H1 (cell line): ENCODE measurements at regions not wholly inside any gene's neighbourhood (a gene's known extent, or its start where the extent isn't known, plus 50 kb on each side); places are given as distances from the start of the nearest gene placed in this dataset.

Experiments
- CTCF ChIA-PET: fragments of 300-600 bp; sonication (Branson Sonifier 250); formaldehyde crosslinking; loops from one replicate; lab custom pipeline; 2021; ENCODE audit not compliant: partially characterized antibody; lab: Charles Lee
- POLR2A ChIA-PET: fragments of 300-600 bp; sonication (Branson Sonifier 250); formaldehyde crosslinking; loops from one replicate; lab custom pipeline; 2021; ENCODE audit warnings: inconsistent platforms; ENCODE audit not compliant: partially characterized antibody; lab: Charles Lee
- DNase-seq, 2 experiments: peaks; one replicate each; pipeline versions ENCODE4 v3.0.0 to v3.0.0-alpha.2; 2010 to 2022; ENCODE audit warnings: low spot score in 2 of 2, low read depth in 1 of 2, mixed read lengths in 1 of 2
- FAIRE-seq: peaks from 2 replicates; lab custom pipeline; 2011; peaks lifted over from hg19 to GRCh38; lab: Jason Lieb, UNC
- H2AFZ ChIP-seq: 2 replicates; pipeline ENCODE4 v1.8.1; 2012; ENCODE audit warnings: low read length, inconsistent platforms
- H2AK5ac ChIP-seq: 2 replicates; pipeline ENCODE4 v1.6.1; 2013; ENCODE audit warnings: low read depth, low read length
- H2BK120ac ChIP-seq: replicated peaks from 2 replicates; pipeline ENCODE3; 2013; ENCODE audit warnings: low read depth, low read length, inconsistent platforms
- H2BK12ac ChIP-seq: 2 replicates; pipeline ENCODE4 v1.6.1; 2013; ENCODE audit warnings: low read depth, low read length
- H2BK15ac ChIP-seq: 2 replicates; pipeline ENCODE4 v1.6.1; 2013; ENCODE audit warnings: low read length
- H2BK20ac ChIP-seq: 2 replicates; pipeline ENCODE4 v1.6.1; 2013; ENCODE audit warnings: low read length
- H2BK5ac ChIP-seq: 2 replicates; pipeline ENCODE4 v1.6.1; 2013; ENCODE audit warnings: low read depth, low read length
- H3K14ac ChIP-seq: 2 replicates; pipeline ENCODE4 v1.6.1; 2013; ENCODE audit warnings: inconsistent platforms; ENCODE audit not compliant: insufficient read length
- H3K18ac ChIP-seq: 2 replicates; pipeline ENCODE4 v1.6.1; 2013; ENCODE audit warnings: low read length; ENCODE audit errors: extremely low read depth
- H3K23ac ChIP-seq: 2 replicates; pipeline ENCODE4 v1.6.1; 2013; ENCODE audit warnings: inconsistent platforms; ENCODE audit not compliant: insufficient read length
- H3K23me2 ChIP-seq: 2 replicates; pipeline ENCODE4 v1.6.1; 2013; ENCODE audit warnings: low read depth, low read length
- H3K27ac ChIP-seq: 2 replicates; pipeline ENCODE4 v1.6.1; 2011; ENCODE audit warnings: low read depth, low read length, inconsistent platforms
- H3K27me3 ChIP-seq, 4 experiments: replicated peaks in 1 of 4; 1 replicate in 1 of 4; 2 replicates in 3 of 4; pipeline versions ENCODE4 v1.6.1 to v1.8.1; 2011 to 2013; ENCODE audit warnings: low read length in 3 of 4, mild to moderate bottlenecking in 3 of 4, inconsistent platforms in 2 of 4, mixed read lengths in 2 of 4, moderate library complexity in 1 of 4; ENCODE audit not compliant: control insufficient read depth in 3 of 4, insufficient read depth in 3 of 4; ENCODE audit errors: extremely low read depth in 1 of 4
- H3K36me3 ChIP-seq, 4 experiments: 2 replicates each; pipeline versions ENCODE4 v1.6.1 to v1.8.1; 2011 to 2013; ENCODE audit warnings: mild to moderate bottlenecking in 4 of 4, low read length in 3 of 4, moderate library complexity in 2 of 4, control low read depth in 1 of 4, inconsistent platforms in 1 of 4; ENCODE audit not compliant: insufficient read depth in 4 of 4, control insufficient read depth in 2 of 4
- H3K4ac ChIP-seq: replicated peaks from 2 replicates; pipeline ENCODE3; 2013; ENCODE audit warnings: low read length, low read depth, mixed read lengths, inconsistent platforms; ENCODE audit not compliant: insufficient read length
- H3K4me1 ChIP-seq, 4 experiments: replicated peaks in 1 of 4; 1 replicate in 1 of 4; 2 replicates in 3 of 4; pipeline versions ENCODE4 v1.6.1 to v1.8.1; 2011 to 2013; ENCODE audit warnings: low read length in 3 of 4, inconsistent platforms in 2 of 4, mixed read lengths in 1 of 4; ENCODE audit not compliant: insufficient read depth in 4 of 4, control insufficient read depth in 3 of 4
- H3K4me2 ChIP-seq, 2 experiments: 2 replicates each; pipeline versions ENCODE4 v1.6.1 to v1.8.1; 2011 to 2013; ENCODE audit warnings: low read depth in 2 of 2, low read length in 2 of 2, control low read depth in 1 of 2, inconsistent platforms in 1 of 2, mild to moderate bottlenecking in 1 of 2; ENCODE audit not compliant: insufficient read depth in 1 of 2
- H3K4me3 ChIP-seq, 4 experiments: fragments of 200-600, 300-600 bp in 1 of 4; sonication (generic), shearing (Covaris generic), sonication (Bioruptor Twin) in 1 of 4; 2 replicates each; pipeline versions ENCODE4 v1.5.1 to v1.8.1; 2011 to 2016; ENCODE audit warnings: low read length in 4 of 4, low read depth in 3 of 4, control low read depth in 2 of 4, inconsistent platforms in 2 of 4, mild to moderate bottlenecking in 2 of 4, mixed read lengths in 1 of 4, moderate library complexity in 1 of 4; ENCODE audit not compliant: insufficient read depth in 2 of 4; ENCODE audit errors: extremely low read depth in 1 of 4
- H3K56ac ChIP-seq: replicated peaks from 2 replicates; pipeline ENCODE3; 2013; ENCODE audit warnings: low read depth, mild to moderate bottlenecking, mixed read lengths, low read length, inconsistent platforms; ENCODE audit not compliant: insufficient read length
- H3K79me1 ChIP-seq: 2 replicates; pipeline ENCODE4 v1.6.1; 2013; ENCODE audit warnings: low read depth, low read length, control low read depth
- H3K79me2 ChIP-seq, 2 experiments: 2 replicates each; pipeline versions ENCODE4 v1.6.1 to v1.8.1; 2012 to 2013; ENCODE audit warnings: low read length in 2 of 2, mild to moderate bottlenecking in 2 of 2, inconsistent platforms in 1 of 2; ENCODE audit not compliant: insufficient read depth in 2 of 2, control insufficient read depth in 1 of 2
- H3K9ac ChIP-seq, 4 experiments: replicated peaks in 1 of 4; 1 replicate in 1 of 4; 2 replicates in 3 of 4; pipeline versions ENCODE4 v1.6.1 to v1.8.1; 2011 to 2013; ENCODE audit warnings: low read depth in 3 of 4, low read length in 3 of 4, control low read depth in 2 of 4, mild to moderate bottlenecking in 2 of 4, moderate library complexity in 2 of 4, inconsistent platforms in 1 of 4; ENCODE audit errors: extremely low read depth in 1 of 4
- H3K9me3 ChIP-seq, 2 experiments: 2 replicates each; pipeline versions ENCODE4 v1.6.1 to v1.8.1; 2012 to 2013; ENCODE audit warnings: mild to moderate bottlenecking in 2 of 2, moderate library complexity in 2 of 2, control low read depth in 1 of 2, inconsistent platforms in 1 of 2, low read depth in 1 of 2, low read length in 1 of 2, mixed read lengths in 1 of 2; ENCODE audit not compliant: insufficient read depth in 2 of 2
- H4K20me1 ChIP-seq, 2 experiments: replicated peaks in 1 of 2; 2 replicates each; pipeline versions ENCODE3 to v1.8.1; 2011 to 2013; ENCODE audit warnings: inconsistent platforms in 2 of 2, low read length in 2 of 2, mild to moderate bottlenecking in 1 of 2; ENCODE audit not compliant: insufficient read depth in 2 of 2, control insufficient read depth in 1 of 2
- H4K5ac ChIP-seq: 2 replicates; pipeline ENCODE4 v1.6.1; 2013; ENCODE audit warnings: low read length, low read depth, mixed read lengths, inconsistent platforms; ENCODE audit not compliant: insufficient read length
- H4K8ac ChIP-seq: 2 replicates; pipeline ENCODE4 v1.8.0; 2013; ENCODE audit warnings: mild to moderate bottlenecking, moderate library complexity, low read length, inconsistent platforms; ENCODE audit not compliant: insufficient read depth; ENCODE audit errors: extremely low read depth
- H4K91ac ChIP-seq: replicated peaks from 2 replicates; pipeline ENCODE3; 2013; ENCODE audit warnings: low read length, mixed read lengths, inconsistent platforms; ENCODE audit not compliant: insufficient read length
- CREB1 ChIP-seq: IDR thresholded peaks from 2 replicates; pipeline ENCODE4 v1.6.1; 2012; ENCODE audit warnings: inconsistent platforms
- KDM5A ChIP-seq: fragments of 200-600 bp; IDR thresholded peaks from 2 replicates; pipeline ENCODE4 v1.7.1; 2012; ENCODE audit warnings: mild to moderate bottlenecking, low read length, inconsistent platforms, mixed read lengths
- MAFK ChIP-seq: IDR thresholded peaks from 2 replicates; pipeline ENCODE4 v1.6.1; 2012; ENCODE audit warnings: low read depth, mild to moderate bottlenecking, improper control_type of control experiment, low read length
- NANOG ChIP-seq: IDR thresholded peaks from 2 replicates; pipeline ENCODE4 v1.6.1; 2011; ENCODE audit warnings: low read length, low read depth, mild to moderate bottlenecking, inconsistent platforms; ENCODE audit not compliant: insufficient read depth, poor library complexity, severe bottlenecking
- POLR2A ChIP-seq, 2 experiments: IDR thresholded peaks; 1 replicate in 1 of 2; 2 replicates in 1 of 2; pipeline ENCODE4 v1.6.1; 2011; ENCODE audit warnings: low read depth in 2 of 2, low read length in 2 of 2, mild to moderate bottlenecking in 2 of 2; ENCODE audit errors: control extremely low read depth in 1 of 2
- RAD21 ChIP-seq, 2 experiments: IDR thresholded peaks in 1 of 2; conservative IDR thresholded peaks in 1 of 2; 2 replicates each; pipeline ENCODE4 v1.6.1; 2011; ENCODE audit warnings: low read depth in 2 of 2, low read length in 2 of 2, improper control_type of control experiment in 1 of 2, inconsistent platforms in 1 of 2, mild to moderate bottlenecking in 1 of 2, moderate library complexity in 1 of 2
- RFX5 ChIP-seq: IDR thresholded peaks from 2 replicates; pipeline ENCODE4 v1.6.1; 2011; ENCODE audit warnings: low read depth, low read length, improper control_type of control experiment, borderline replicate concordance
- SAP30 ChIP-seq: fragments of 300-600 bp; sonication (generic); IDR thresholded peaks from 2 replicates; pipeline ENCODE4 v1.7.1; 2012; ENCODE audit warnings: low read length, moderate library complexity, mild to moderate bottlenecking, inconsistent platforms; ENCODE audit not compliant: insufficient read depth, insufficient replicate concordance
- SIN3A ChIP-seq, 2 experiments: IDR thresholded peaks in 1 of 2; conservative IDR thresholded peaks in 1 of 2; 2 replicates each; pipeline ENCODE4 v1.6.1; 2011 to 2012; ENCODE audit warnings: low read length in 2 of 2, improper control_type of control experiment in 1 of 2, low read depth in 1 of 2, mild to moderate bottlenecking in 1 of 2
- SIRT6 ChIP-seq: IDR thresholded peaks from one replicate; pipeline ENCODE4 v1.7.1; 2012; ENCODE audit warnings: low read length, inconsistent platforms
- SIX5 ChIP-seq: IDR thresholded peaks from 2 replicates; pipeline ENCODE4 v1.6.1; 2011; ENCODE audit warnings: mild to moderate bottlenecking, low read depth, low read length
- TCF12 ChIP-seq: IDR thresholded peaks from 2 replicates; pipeline ENCODE4 v1.6.1; 2011; ENCODE audit warnings: low read depth, mild to moderate bottlenecking, low read length
- ZNF274 ChIP-seq: IDR thresholded peaks from 2 replicates; pipeline ENCODE4 v1.7.0; 2012; ENCODE audit warnings: low read length, borderline replicate concordance; ENCODE audit errors: extremely low read depth
- WGBS, 2 experiments: shearing (Covaris generic) in 1 of 2; methylation state at CpG; one replicate each; pipeline versions ENCODE4 v1.1.6 to v1.1.7; 2013 to 2015; ENCODE audit warnings: low lambda C conversion rate in 2 of 2, mixed read lengths in 2 of 2, inconsistent platforms in 1 of 2, low coverage in 1 of 2, missing lambda C conversion rate in 1 of 2; ENCODE audit not compliant: insufficient replicate concordance in 2 of 2, insufficient coverage in 1 of 2, insufficient read length in 1 of 2; ENCODE audit errors: extremely low coverage in 1 of 2, missing lambda C conversion rate in 1 of 2; 5-methylcytosine and 5-hydroxymethylcytosine counted together
- TF ChIP-seq, protein P1 (sequence below): IDR thresholded peaks from 2 replicates; pipeline ENCODE4 v1.6.1; 2012; ENCODE audit warnings: low read length, inconsistent platforms

DNA sequence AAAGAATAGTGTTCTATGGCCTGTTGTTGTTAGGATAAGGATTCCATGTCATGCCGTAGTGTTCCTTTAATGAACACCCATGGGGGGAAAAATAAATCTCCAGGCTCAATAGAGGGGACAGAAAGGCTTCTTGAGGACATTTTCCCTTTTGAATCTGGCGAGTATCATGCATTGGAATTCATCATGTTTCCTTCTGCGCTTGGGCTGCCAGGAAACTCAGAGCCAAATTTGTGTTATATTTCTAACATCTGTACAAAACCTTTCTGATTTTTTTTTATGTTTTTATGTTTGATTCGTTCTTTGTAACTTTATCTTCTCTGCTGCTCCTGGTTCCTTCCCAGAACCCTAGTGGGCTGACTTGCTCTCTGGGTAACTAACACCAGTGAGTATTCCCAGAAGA lies 1163.3 kb downstream of the VRK1 start:
- H4K20me1 ChIP-seq: no peaks in the 10 kb centered on the region

More for the DNA sequence above, 1163.3 kb downstream of the VRK1 start:
- ChIA-PET POLR2A (no interaction called here), CTCF (no interaction called here)
- no peaks in the 10 kb centered on the region for H3K27me3 ChIP-seq
- no peak overlapping the region for H3K27ac ChIP-seq
- H3K36me3 ChIP-seq: no peaks in the 10 kb centered on the region
- H2BK12ac ChIP-seq: no peak overlapping the region
- H3K4me2 ChIP-seq: no peak overlapping the region
- H2BK15ac ChIP-seq: no peak overlapping the region
- no peak for FAIRE-seq
- H4K5ac ChIP-seq: no peak overlapping the region
- DNase-seq: no peak
- H3K9me3 ChIP-seq: no peaks in the 10 kb centered on the region
- no peaks in the 10 kb centered on the region for H3K79me2 ChIP-seq
- no peak overlapping the region for H3K14ac ChIP-seq
- no peaks in the 10 kb centered on the region for H3K79me1 ChIP-seq
- no peaks in the 10 kb centered on the region for H3K4me1 ChIP-seq
- no peak overlapping the region for H3K9ac ChIP-seq
- no peak overlapping the region for H2BK5ac ChIP-seq
- no peaks in the 10 kb centered on the region for H3K23me2 ChIP-seq
- no peak overlapping the region for H2BK120ac ChIP-seq
- H3K56ac ChIP-seq: no peak overlapping the region
- H3K18ac ChIP-seq: no peak overlapping the region
- H3K4me3 ChIP-seq: no peak overlapping the region
- no peak overlapping the region for H3K4ac ChIP-seq
- H2AK5ac ChIP-seq: no peak overlapping the region
- H2BK20ac ChIP-seq: no peak overlapping the region
- H4K91ac ChIP-seq: no peak overlapping the region
- no peak overlapping the region for H4K8ac ChIP-seq
- no peak overlapping the region for H3K23ac ChIP-seq
- TF ChIP-seq POLR2A (IDR thresholded peaks at IDR 0.05; ENCODE audit: control extremely low read depth in 1 of 2, low read depth in 2 of 2, low read length in 2 of 2) (no peak), ZNF274 (no peak), SIX5 (no peak), SAP30 (no peak), KDM5A (no peak), TCF12 (no peak), RAD21 (IDR thresholded peaks at IDR 0.05 in 1 of 2, conservative IDR thresholded peaks at IDR 0.05 in 1 of 2; ENCODE audit: low read depth in 2 of 2, low read length in 2 of 2) (no peak), MAFK (no peak), SIRT6 (no peak), SIN3A (conservative IDR thresholded peaks at IDR 0.05 in 1 of 2, IDR thresholded peaks at IDR 0.05 in 1 of 2; ENCODE audit: low read depth in 1 of 2, low read length in 2 of 2) (no peak), NANOG (no peak), CREB1 (no peak), RFX5 (no peak)
- TF ChIP-seq, protein P1, sequence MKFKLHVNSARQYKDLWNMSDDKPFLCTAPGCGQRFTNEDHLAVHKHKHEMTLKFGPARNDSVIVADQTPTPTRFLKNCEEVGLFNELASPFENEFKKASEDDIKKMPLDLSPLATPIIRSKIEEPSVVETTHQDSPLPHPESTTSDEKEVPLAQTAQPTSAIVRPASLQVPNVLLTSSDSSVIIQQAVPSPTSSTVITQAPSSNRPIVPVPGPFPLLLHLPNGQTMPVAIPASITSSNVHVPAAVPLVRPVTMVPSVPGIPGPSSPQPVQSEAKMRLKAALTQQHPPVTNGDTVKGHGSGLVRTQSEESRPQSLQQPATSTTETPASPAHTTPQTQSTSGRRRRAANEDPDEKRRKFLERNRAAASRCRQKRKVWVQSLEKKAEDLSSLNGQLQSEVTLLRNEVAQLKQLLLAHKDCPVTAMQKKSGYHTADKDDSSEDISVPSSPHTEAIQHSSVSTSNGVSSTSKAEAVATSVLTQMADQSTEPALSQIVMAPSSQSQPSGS: no peak
- 87% methylated on average over 4 of the region's 4 CpGs; no CpG with 5 or more reads in 1 of the 2 experiments for WGBS, 2 experiments
- H2AFZ ChIP-seq: no peak overlapping the region
